ENCODE measurements at regions not wholly inside any gene's neighbourhood (a gene's known extent, or its start where the extent isn't known, plus 50 kb on each side); places are given as distances from the start of the nearest gene placed in this dataset.

GRCh38 chr18:75639472-75639831 is 211.9 kb upstream of the SMIM21 start (continued):
- TF ChIP-seq, protein P1, sequence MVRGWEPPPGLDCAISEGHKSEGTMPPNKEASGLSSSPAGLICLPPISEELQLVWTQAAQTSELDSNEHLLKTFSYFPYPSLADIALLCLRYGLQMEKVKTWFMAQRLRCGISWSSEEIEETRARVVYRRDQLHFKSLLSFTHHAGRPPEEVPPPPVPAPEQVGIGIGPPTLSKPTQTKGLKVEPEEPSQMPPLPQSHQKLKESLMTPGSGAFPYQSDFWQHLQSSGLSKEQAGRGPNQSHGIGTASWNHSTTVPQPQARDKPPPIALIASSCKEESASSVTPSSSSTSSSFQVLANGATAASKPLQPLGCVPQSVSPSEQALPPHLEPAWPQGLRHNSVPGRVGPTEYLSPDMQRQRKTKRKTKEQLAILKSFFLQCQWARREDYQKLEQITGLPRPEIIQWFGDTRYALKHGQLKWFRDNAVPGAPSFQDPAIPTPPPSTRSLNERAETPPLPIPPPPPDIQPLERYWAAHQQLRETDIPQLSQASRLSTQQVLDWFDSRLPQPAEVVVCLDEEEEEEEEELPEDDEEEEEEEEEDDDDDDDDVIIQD (CRISPR knock-in tag; IDR thresholded peaks at IDR 0.05) = no peak
- TF ChIP-seq BRD9 (IDR thresholded peaks at IDR 0.05; ENCODE audit: low read depth, partially characterized antibody) (no peak), HNRNPK (IDR thresholded peaks at IDR 0.05; ENCODE audit: low read depth, low read length, poor library complexity, severe bottlenecking) (no peak), RUNX1 (IDR thresholded peaks at IDR 0.05; ENCODE audit: low read depth) (no peak), HDAC6 (IDR thresholded peaks at IDR 0.05; ENCODE audit: low read depth, low read length) (no peak), ZNF408 (CRISPR knock-in tag; IDR thresholded peaks at IDR 0.05; ENCODE audit: low read depth) (no peak), BRF2 (IDR thresholded peaks at IDR 0.05; ENCODE audit: borderline replicate concordance, insufficient read depth, insufficient read length) (no peak)

GRCh38 chr18:75638776-75639471 is 211.4 kb upstream of the SMIM21 start:
- Histone ChIP-seq H3K9me1 (ENCODE audit: control insufficient read depth, insufficient read depth, low read length) (no peaks in the 10 kb centered on the region), H2AFZ (ENCODE audit: low read depth, low read length) (no peak overlapping the region), H3K4me2 (ENCODE audit: insufficient read depth, low read length) (no peak overlapping the region), H3K27ac (ENCODE audit: extremely low read depth, low read depth, low read length) (no peak overlapping the region), H3K4me1 (replicated peaks in 1 of 2; ENCODE audit: control insufficient read depth in 2 of 2, insufficient read depth in 2 of 2, low read length in 2 of 2) (no peaks in the 10 kb centered on the region), H4K20me1 (replicated peaks; ENCODE audit: control insufficient read depth, insufficient read depth, low read length) (no peaks in the 10 kb centered on the region), H3K36me3 (ENCODE audit: control insufficient read depth, insufficient read depth, low read length) (no peaks in the 10 kb centered on the region), H3K9me3 (replicated peaks; ENCODE audit: control insufficient read depth, insufficient read depth, low read depth, low read length) (no peaks in the 10 kb centered on the region), H3K79me2 (ENCODE audit: control insufficient read depth, insufficient read depth, low read length) (no peaks in the 10 kb centered on the region), H3K27me3 (ENCODE audit: control insufficient read depth in 2 of 2, insufficient read depth in 2 of 2, low read length in 2 of 2) (peaks cover 0 to 9% of the 10 kb centered on the region in 2 experiments; a peak in 2 of 5 replicates), H3K4me3 (no peak overlapping the region), H3K9ac (ENCODE audit: insufficient read depth in 1 of 2, low read depth in 2 of 2, low read length in 2 of 2) (no peak overlapping the region)
- POLR2A ChIA-PET = no interaction called here
- intact Hi-C loops (cut with micrococcal nuclease) = no loop called here
- DNase-seq (ENCODE audit: extremely low read depth in 1 of 4, low spot score in 3 of 4) = no peak
- in situ Hi-C loops (cut with MboI) = no loop called here
- 6% methylated on average over 13 of the region's 24 CpGs for WGBS (ENCODE audit: insufficient coverage, low coverage, missing lambda C conversion rate)
- ATAC-seq = no peak
- no peak for FAIRE-seq
- CTCF ChIA-PET (ENCODE audit: low intra/inter-chr PET ratio) = no interaction called here
- no peak for TF ChIP-seq SREBF2 (CRISPR knock-in tag; IDR thresholded peaks at IDR 0.05)
- BruUV-seq (replicated peaks) = no TSS peak

Data from K562 (cell line).